B cell (primary cell): ENCODE measurements at regions not wholly inside any gene's neighbourhood (a gene's known extent, or its start where the extent isn't known, plus 50 kb on each side); places are given as distances from the start of the nearest gene placed in this dataset.

Experiments used
- EZH2 ChIP-seq: IDR thresholded peaks from 2 replicates; pipeline ENCODE4 v1.6.1; 2012; ENCODE audit warnings: borderline replicate concordance, low read depth, mild to moderate bottlenecking, moderate library complexity, low read length; ENCODE audit not compliant: insufficient read depth, poor library complexity, severe bottlenecking
- TF ChIP-seq, protein P1 (sequence below): fragments of 200-600 bp; IDR thresholded peaks from one replicate; pipeline ENCODE4 v1.8.0; 2022; ENCODE audit warnings: antibody characterized with exemption, mild to moderate bottlenecking

DNA sequence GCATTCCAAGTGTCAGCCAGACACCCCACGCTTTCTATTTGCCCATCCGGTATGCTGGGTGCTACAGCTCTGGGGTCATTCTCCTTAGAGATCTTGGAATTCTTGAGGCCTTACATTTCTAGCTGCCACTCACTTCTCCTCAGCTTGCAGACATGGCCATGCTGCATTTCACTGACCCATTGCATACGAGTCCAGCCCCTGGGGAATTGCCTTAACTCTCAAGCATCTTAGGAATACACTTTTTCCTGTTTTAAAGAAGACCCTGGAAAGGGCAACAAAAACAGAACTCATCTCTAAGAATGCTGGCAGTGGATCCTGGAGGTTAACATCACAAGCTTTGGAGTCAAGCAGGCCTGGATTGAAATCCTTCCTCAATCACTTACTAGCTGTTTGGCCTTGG is 122.0 kb upstream of the LNX1 start:
- TF ChIP-seq, protein P1, sequence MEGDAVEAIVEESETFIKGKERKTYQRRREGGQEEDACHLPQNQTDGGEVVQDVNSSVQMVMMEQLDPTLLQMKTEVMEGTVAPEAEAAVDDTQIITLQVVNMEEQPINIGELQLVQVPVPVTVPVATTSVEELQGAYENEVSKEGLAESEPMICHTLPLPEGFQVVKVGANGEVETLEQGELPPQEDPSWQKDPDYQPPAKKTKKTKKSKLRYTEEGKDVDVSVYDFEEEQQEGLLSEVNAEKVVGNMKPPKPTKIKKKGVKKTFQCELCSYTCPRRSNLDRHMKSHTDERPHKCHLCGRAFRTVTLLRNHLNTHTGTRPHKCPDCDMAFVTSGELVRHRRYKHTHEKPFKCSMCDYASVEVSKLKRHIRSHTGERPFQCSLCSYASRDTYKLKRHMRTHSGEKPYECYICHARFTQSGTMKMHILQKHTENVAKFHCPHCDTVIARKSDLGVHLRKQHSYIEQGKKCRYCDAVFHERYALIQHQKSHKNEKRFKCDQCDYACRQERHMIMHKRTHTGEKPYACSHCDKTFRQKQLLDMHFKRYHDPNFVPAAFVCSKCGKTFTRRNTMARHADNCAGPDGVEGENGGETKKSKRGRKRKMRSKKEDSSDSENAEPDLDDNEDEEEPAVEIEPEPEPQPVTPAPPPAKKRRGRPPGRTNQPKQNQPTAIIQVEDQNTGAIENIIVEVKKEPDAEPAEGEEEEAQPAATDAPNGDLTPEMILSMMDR = no peak
- TF ChIP-seq EZH2 = no peak
